H1 (cell line): ENCODE measurements at regions not wholly inside any gene's neighbourhood (a gene's known extent, or its start where the extent isn't known, plus 50 kb on each side); places are given as distances from the start of the nearest gene placed in this dataset.

Experiments
- CTCF ChIA-PET: fragments of 300-600 bp; sonication (Branson Sonifier 250); formaldehyde crosslinking; loops from one replicate; lab custom pipeline; 2021; ENCODE audit not compliant: partially characterized antibody; lab: Charles Lee
- POLR2A ChIA-PET: fragments of 300-600 bp; sonication (Branson Sonifier 250); formaldehyde crosslinking; loops from one replicate; lab custom pipeline; 2021; ENCODE audit warnings: inconsistent platforms; ENCODE audit not compliant: partially characterized antibody; lab: Charles Lee
- DNase-seq, 2 experiments: peaks; one replicate each; pipeline versions ENCODE4 v3.0.0 to v3.0.0-alpha.2; 2010 to 2022; ENCODE audit warnings: low spot score in 2 of 2, low read depth in 1 of 2, mixed read lengths in 1 of 2
- FAIRE-seq: peaks from 2 replicates; lab custom pipeline; 2011; peaks lifted over from hg19 to GRCh38; lab: Jason Lieb, UNC
- H2AFZ ChIP-seq: 2 replicates; pipeline ENCODE4 v1.8.1; 2012; ENCODE audit warnings: low read length, inconsistent platforms
- H2AK5ac ChIP-seq: 2 replicates; pipeline ENCODE4 v1.6.1; 2013; ENCODE audit warnings: low read depth, low read length
- H2BK120ac ChIP-seq: replicated peaks from 2 replicates; pipeline ENCODE3; 2013; ENCODE audit warnings: low read depth, low read length, inconsistent platforms
- H2BK12ac ChIP-seq: 2 replicates; pipeline ENCODE4 v1.6.1; 2013; ENCODE audit warnings: low read depth, low read length
- H2BK15ac ChIP-seq: 2 replicates; pipeline ENCODE4 v1.6.1; 2013; ENCODE audit warnings: low read length
- H2BK20ac ChIP-seq: 2 replicates; pipeline ENCODE4 v1.6.1; 2013; ENCODE audit warnings: low read length
- H2BK5ac ChIP-seq: 2 replicates; pipeline ENCODE4 v1.6.1; 2013; ENCODE audit warnings: low read depth, low read length
- H3K14ac ChIP-seq: 2 replicates; pipeline ENCODE4 v1.6.1; 2013; ENCODE audit warnings: inconsistent platforms; ENCODE audit not compliant: insufficient read length
- H3K18ac ChIP-seq: 2 replicates; pipeline ENCODE4 v1.6.1; 2013; ENCODE audit warnings: low read length; ENCODE audit errors: extremely low read depth
- H3K23ac ChIP-seq: 2 replicates; pipeline ENCODE4 v1.6.1; 2013; ENCODE audit warnings: inconsistent platforms; ENCODE audit not compliant: insufficient read length
- H3K23me2 ChIP-seq: 2 replicates; pipeline ENCODE4 v1.6.1; 2013; ENCODE audit warnings: low read depth, low read length
- H3K27ac ChIP-seq: 2 replicates; pipeline ENCODE4 v1.6.1; 2011; ENCODE audit warnings: low read depth, low read length, inconsistent platforms
- H3K27me3 ChIP-seq, 4 experiments: replicated peaks in 1 of 4; 1 replicate in 1 of 4; 2 replicates in 3 of 4; pipeline versions ENCODE4 v1.6.1 to v1.8.1; 2011 to 2013; ENCODE audit warnings: low read length in 3 of 4, mild to moderate bottlenecking in 3 of 4, inconsistent platforms in 2 of 4, mixed read lengths in 2 of 4, moderate library complexity in 1 of 4; ENCODE audit not compliant: control insufficient read depth in 3 of 4, insufficient read depth in 3 of 4; ENCODE audit errors: extremely low read depth in 1 of 4
- H3K36me3 ChIP-seq, 4 experiments: 2 replicates each; pipeline versions ENCODE4 v1.6.1 to v1.8.1; 2011 to 2013; ENCODE audit warnings: mild to moderate bottlenecking in 4 of 4, low read length in 3 of 4, moderate library complexity in 2 of 4, control low read depth in 1 of 4, inconsistent platforms in 1 of 4; ENCODE audit not compliant: insufficient read depth in 4 of 4, control insufficient read depth in 2 of 4
- H3K4ac ChIP-seq: replicated peaks from 2 replicates; pipeline ENCODE3; 2013; ENCODE audit warnings: low read length, low read depth, mixed read lengths, inconsistent platforms; ENCODE audit not compliant: insufficient read length
- H3K4me1 ChIP-seq, 4 experiments: replicated peaks in 1 of 4; 1 replicate in 1 of 4; 2 replicates in 3 of 4; pipeline versions ENCODE4 v1.6.1 to v1.8.1; 2011 to 2013; ENCODE audit warnings: low read length in 3 of 4, inconsistent platforms in 2 of 4, mixed read lengths in 1 of 4; ENCODE audit not compliant: insufficient read depth in 4 of 4, control insufficient read depth in 3 of 4
- H3K4me2 ChIP-seq, 2 experiments: 2 replicates each; pipeline versions ENCODE4 v1.6.1 to v1.8.1; 2011 to 2013; ENCODE audit warnings: low read depth in 2 of 2, low read length in 2 of 2, control low read depth in 1 of 2, inconsistent platforms in 1 of 2, mild to moderate bottlenecking in 1 of 2; ENCODE audit not compliant: insufficient read depth in 1 of 2
- H3K4me3 ChIP-seq, 4 experiments: fragments of 200-600, 300-600 bp in 1 of 4; sonication (generic), shearing (Covaris generic), sonication (Bioruptor Twin) in 1 of 4; 2 replicates each; pipeline versions ENCODE4 v1.5.1 to v1.8.1; 2011 to 2016; ENCODE audit warnings: low read length in 4 of 4, low read depth in 3 of 4, control low read depth in 2 of 4, inconsistent platforms in 2 of 4, mild to moderate bottlenecking in 2 of 4, mixed read lengths in 1 of 4, moderate library complexity in 1 of 4; ENCODE audit not compliant: insufficient read depth in 2 of 4; ENCODE audit errors: extremely low read depth in 1 of 4
- H3K56ac ChIP-seq: replicated peaks from 2 replicates; pipeline ENCODE3; 2013; ENCODE audit warnings: low read depth, mild to moderate bottlenecking, mixed read lengths, low read length, inconsistent platforms; ENCODE audit not compliant: insufficient read length
- H3K79me1 ChIP-seq: 2 replicates; pipeline ENCODE4 v1.6.1; 2013; ENCODE audit warnings: low read depth, low read length, control low read depth
- H3K79me2 ChIP-seq, 2 experiments: 2 replicates each; pipeline versions ENCODE4 v1.6.1 to v1.8.1; 2012 to 2013; ENCODE audit warnings: low read length in 2 of 2, mild to moderate bottlenecking in 2 of 2, inconsistent platforms in 1 of 2; ENCODE audit not compliant: insufficient read depth in 2 of 2, control insufficient read depth in 1 of 2
- H3K9ac ChIP-seq, 4 experiments: replicated peaks in 1 of 4; 1 replicate in 1 of 4; 2 replicates in 3 of 4; pipeline versions ENCODE4 v1.6.1 to v1.8.1; 2011 to 2013; ENCODE audit warnings: low read depth in 3 of 4, low read length in 3 of 4, control low read depth in 2 of 4, mild to moderate bottlenecking in 2 of 4, moderate library complexity in 2 of 4, inconsistent platforms in 1 of 4; ENCODE audit errors: extremely low read depth in 1 of 4
- H3K9me3 ChIP-seq, 2 experiments: 2 replicates each; pipeline versions ENCODE4 v1.6.1 to v1.8.1; 2012 to 2013; ENCODE audit warnings: mild to moderate bottlenecking in 2 of 2, moderate library complexity in 2 of 2, control low read depth in 1 of 2, inconsistent platforms in 1 of 2, low read depth in 1 of 2, low read length in 1 of 2, mixed read lengths in 1 of 2; ENCODE audit not compliant: insufficient read depth in 2 of 2
- H4K20me1 ChIP-seq, 2 experiments: replicated peaks in 1 of 2; 2 replicates each; pipeline versions ENCODE3 to v1.8.1; 2011 to 2013; ENCODE audit warnings: inconsistent platforms in 2 of 2, low read length in 2 of 2, mild to moderate bottlenecking in 1 of 2; ENCODE audit not compliant: insufficient read depth in 2 of 2, control insufficient read depth in 1 of 2
- H4K5ac ChIP-seq: 2 replicates; pipeline ENCODE4 v1.6.1; 2013; ENCODE audit warnings: low read length, low read depth, mixed read lengths, inconsistent platforms; ENCODE audit not compliant: insufficient read length
- H4K8ac ChIP-seq: 2 replicates; pipeline ENCODE4 v1.8.0; 2013; ENCODE audit warnings: mild to moderate bottlenecking, moderate library complexity, low read length, inconsistent platforms; ENCODE audit not compliant: insufficient read depth; ENCODE audit errors: extremely low read depth
- H4K91ac ChIP-seq: replicated peaks from 2 replicates; pipeline ENCODE3; 2013; ENCODE audit warnings: low read length, mixed read lengths, inconsistent platforms; ENCODE audit not compliant: insufficient read length
- ASH2L ChIP-seq: fragments of 200-600, 300-600 bp; sonication (generic); IDR thresholded peaks from one replicate; pipeline ENCODE4 v1.7.1; 2017; ENCODE audit warnings: low read length
- BACH1 ChIP-seq: IDR thresholded peaks from 2 replicates; pipeline ENCODE4 v1.6.1; 2012; ENCODE audit warnings: low read length, improper control_type of control experiment
- BRCA1 ChIP-seq: IDR thresholded peaks from 2 replicates; pipeline ENCODE4 v1.6.1; 2012; ENCODE audit warnings: low read depth, low read length, improper control_type of control experiment
- FOSL1 ChIP-seq: IDR thresholded peaks from 2 replicates; pipeline ENCODE4 v1.6.1; 2011; ENCODE audit warnings: mild to moderate bottlenecking, low read depth, low read length, moderate library complexity; ENCODE audit not compliant: insufficient read depth
- KDM4A ChIP-seq: IDR thresholded peaks from one replicate; pipeline ENCODE4 v1.7.1; 2012; ENCODE audit warnings: low read depth, mild to moderate bottlenecking, moderate library complexity, low read length, inconsistent platforms; ENCODE audit not compliant: severe bottlenecking
- MAFK ChIP-seq: IDR thresholded peaks from 2 replicates; pipeline ENCODE4 v1.6.1; 2012; ENCODE audit warnings: low read depth, mild to moderate bottlenecking, improper control_type of control experiment, low read length
- NRF1 ChIP-seq: IDR thresholded peaks from 2 replicates; pipeline ENCODE4 v1.6.1; 2011; ENCODE audit warnings: mild to moderate bottlenecking, low read depth, low read length, improper control_type of control experiment
- RAD21 ChIP-seq, 2 experiments: IDR thresholded peaks in 1 of 2; conservative IDR thresholded peaks in 1 of 2; 2 replicates each; pipeline ENCODE4 v1.6.1; 2011; ENCODE audit warnings: low read depth in 2 of 2, low read length in 2 of 2, improper control_type of control experiment in 1 of 2, inconsistent platforms in 1 of 2, mild to moderate bottlenecking in 1 of 2, moderate library complexity in 1 of 2
- RNF2 ChIP-seq: fragments of 200-900, 300-1000 bp; sonication (generic); IDR thresholded peaks from 2 replicates; pipeline ENCODE4 v1.7.1; 2016; ENCODE audit warnings: borderline replicate concordance, low read depth, mild to moderate bottlenecking, antibody characterized with exemption, low read length; ENCODE audit not compliant: poor library complexity, severe bottlenecking; ENCODE audit errors: missing control alignments
- SIX5 ChIP-seq: IDR thresholded peaks from 2 replicates; pipeline ENCODE4 v1.6.1; 2011; ENCODE audit warnings: mild to moderate bottlenecking, low read depth, low read length
- SP1 ChIP-seq: IDR thresholded peaks from 2 replicates; pipeline ENCODE4 v1.6.1; 2011; ENCODE audit warnings: low read depth, low read length
- SUZ12 ChIP-seq: fragments of 200-600 bp; sonication (generic); IDR thresholded peaks from 2 replicates; pipeline ENCODE4 v1.6.1; 2012; ENCODE audit warnings: mild to moderate bottlenecking, inconsistent platforms, low read length, moderate library complexity, mixed read lengths
- WGBS, 2 experiments: shearing (Covaris generic) in 1 of 2; methylation state at CpG; one replicate each; pipeline versions ENCODE4 v1.1.6 to v1.1.7; 2013 to 2015; ENCODE audit warnings: low lambda C conversion rate in 2 of 2, mixed read lengths in 2 of 2, inconsistent platforms in 1 of 2, low coverage in 1 of 2, missing lambda C conversion rate in 1 of 2; ENCODE audit not compliant: insufficient replicate concordance in 2 of 2, insufficient coverage in 1 of 2, insufficient read length in 1 of 2; ENCODE audit errors: extremely low coverage in 1 of 2, missing lambda C conversion rate in 1 of 2; 5-methylcytosine and 5-hydroxymethylcytosine counted together
- TF ChIP-seq, protein P1 (sequence below): IDR thresholded peaks from 2 replicates; pipeline ENCODE4 v1.6.1; 2012; ENCODE audit warnings: inconsistent platforms

DNA sequence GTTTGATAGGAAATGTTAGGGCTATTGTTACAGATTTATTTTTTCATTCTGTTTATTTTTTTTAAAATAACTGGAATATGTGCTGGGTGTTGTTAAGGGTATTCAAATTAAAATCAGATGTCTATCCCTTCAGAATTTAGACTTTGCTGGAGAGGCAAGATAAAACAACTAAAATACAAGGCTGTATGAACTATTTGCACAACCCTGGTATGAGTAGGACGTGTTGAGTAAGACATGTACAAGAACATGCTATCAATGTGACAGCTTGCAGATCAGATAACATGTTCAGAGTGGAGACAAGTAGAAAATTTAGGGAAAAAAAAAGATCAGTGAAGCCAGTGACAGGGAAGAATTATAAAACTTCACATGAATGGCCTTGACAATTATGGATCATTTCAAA lies 853.5 kb downstream of the METTL15 start:
- H2AFZ ChIP-seq, result no peak overlapping the region
- ChIA-PET POLR2A (no interaction called here), CTCF (no interaction called here)
- H3K79me1 ChIP-seq, result no peaks in the 10 kb centered on the region
- H3K23ac ChIP-seq, result no peak overlapping the region
- H4K20me1 ChIP-seq, result no peaks in the 10 kb centered on the region
- H3K27ac ChIP-seq, result no peak overlapping the region
- H3K23me2 ChIP-seq, result no peaks in the 10 kb centered on the region
- H3K4me2 ChIP-seq, result no peak overlapping the region
- 100% methylated on average over 1 of the region's 1 CpG; no CpG with 5 or more reads in 1 of the 2 experiments for WGBS, 2 experiments
- H3K56ac ChIP-seq, result no peak overlapping the region
- H3K18ac ChIP-seq, result no peak overlapping the region
- no peaks in the 10 kb centered on the region for H3K27me3 ChIP-seq
- H2BK12ac ChIP-seq, result no peak overlapping the region
- no peaks in the 10 kb centered on the region for H3K4me1 ChIP-seq
- H3K9me3 ChIP-seq, result no peaks in the 10 kb centered on the region
- no peak overlapping the region for H3K14ac ChIP-seq
- no peak overlapping the region for H3K9ac ChIP-seq
- FAIRE-seq (no peak), DNase-seq (no peak)
- no peak overlapping the region for H4K5ac ChIP-seq
- H2AK5ac ChIP-seq, result no peak overlapping the region
- no peak overlapping the region for H2BK20ac ChIP-seq
- no peak overlapping the region for H2BK120ac ChIP-seq
- H2BK5ac ChIP-seq, result no peak overlapping the region
- TF ChIP-seq MAFK (no peak), SP1 (no peak), BACH1 (no peak), ASH2L (no peak), SUZ12 (no peak), SIX5 (no peak), RAD21 (IDR thresholded peaks at IDR 0.05 in 1 of 2, conservative IDR thresholded peaks at IDR 0.05 in 1 of 2; ENCODE audit: low read depth in 2 of 2, low read length in 2 of 2) (no peak), RNF2 (no peak), KDM4A (no peak), NRF1 (no peak), FOSL1 (no peak), BRCA1 (no peak)
- TF ChIP-seq, protein P1, sequence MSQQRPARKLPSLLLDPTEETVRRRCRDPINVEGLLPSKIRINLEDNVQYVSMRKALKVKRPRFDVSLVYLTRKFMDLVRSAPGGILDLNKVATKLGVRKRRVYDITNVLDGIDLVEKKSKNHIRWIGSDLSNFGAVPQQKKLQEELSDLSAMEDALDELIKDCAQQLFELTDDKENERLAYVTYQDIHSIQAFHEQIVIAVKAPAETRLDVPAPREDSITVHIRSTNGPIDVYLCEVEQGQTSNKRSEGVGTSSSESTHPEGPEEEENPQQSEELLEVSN, result no peak
- no peak overlapping the region for H4K8ac ChIP-seq
- no peak overlapping the region for H4K91ac ChIP-seq
- H3K4me3 ChIP-seq, result no peak overlapping the region
- no peak overlapping the region for H3K4ac ChIP-seq
- no peaks in the 10 kb centered on the region for H3K36me3 ChIP-seq
- H2BK15ac ChIP-seq, result no peak overlapping the region
- H3K79me2 ChIP-seq, result no peaks in the 10 kb centered on the region
